GM12865 (cell line): ENCODE measurements at regions not wholly inside any gene's neighbourhood (a gene's known extent, or its start where the extent isn't known, plus 50 kb on each side); places are given as distances from the start of the nearest gene placed in this dataset.

Experiments used
- DNase-seq: peaks from one replicate; pipeline ENCODE4 v3.0.0; 2010; ENCODE audit warnings: low read depth
- H3K4me3 ChIP-seq: 2 replicates; pipeline ENCODE4 v1.5.1; 2011; ENCODE audit warnings: mild to moderate bottlenecking, low read depth, low read length, control low read depth
- TF ChIP-seq, protein P1 (sequence below): IDR thresholded peaks from 2 replicates; pipeline ENCODE4 v1.5.1; 2011; ENCODE audit warnings: low read length, control low read depth, low read depth, inconsistent platforms; ENCODE audit not compliant: insufficient read depth; ENCODE audit errors: missing control alignments

DNA sequence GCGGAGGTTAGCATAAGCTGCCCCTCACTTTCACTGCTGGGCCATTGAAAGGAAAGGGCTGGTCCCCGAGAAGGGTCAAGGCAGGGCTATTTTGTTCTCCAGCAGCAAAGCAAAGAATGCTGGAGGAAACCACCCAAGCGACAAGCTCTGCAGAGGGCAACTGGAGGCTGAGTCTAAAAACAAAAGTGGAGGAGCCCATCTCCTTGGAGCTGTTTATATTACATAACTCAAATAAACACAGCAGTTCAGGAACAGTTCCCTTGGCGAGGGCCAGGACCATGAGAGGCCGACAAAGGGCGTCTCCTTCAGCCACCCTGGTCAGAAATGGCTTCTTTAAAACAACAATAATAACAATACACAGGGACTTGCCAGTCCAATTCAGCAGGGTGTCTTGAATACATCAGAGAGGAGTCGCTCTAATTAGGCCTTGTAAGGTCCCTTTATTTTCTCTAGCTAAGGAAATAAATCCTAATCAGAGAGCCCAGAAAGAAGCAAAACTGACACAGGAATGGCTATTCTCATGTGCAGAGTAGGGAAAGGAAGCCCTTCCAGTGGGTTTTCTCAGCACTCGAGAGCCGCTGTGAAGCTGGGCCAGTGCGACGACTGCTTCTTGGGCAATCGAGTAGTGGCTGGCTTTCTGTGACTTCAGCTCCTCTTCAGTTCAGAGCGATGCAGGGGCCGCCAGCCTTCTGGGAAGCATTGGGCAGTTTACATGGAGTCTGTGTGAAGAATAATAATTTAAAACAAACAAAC is 57.0 kb upstream of the TARBP1 start:
- DNase-seq, result no peak
- no peak overlapping the region for H3K4me3 ChIP-seq
- TF ChIP-seq, protein P1, sequence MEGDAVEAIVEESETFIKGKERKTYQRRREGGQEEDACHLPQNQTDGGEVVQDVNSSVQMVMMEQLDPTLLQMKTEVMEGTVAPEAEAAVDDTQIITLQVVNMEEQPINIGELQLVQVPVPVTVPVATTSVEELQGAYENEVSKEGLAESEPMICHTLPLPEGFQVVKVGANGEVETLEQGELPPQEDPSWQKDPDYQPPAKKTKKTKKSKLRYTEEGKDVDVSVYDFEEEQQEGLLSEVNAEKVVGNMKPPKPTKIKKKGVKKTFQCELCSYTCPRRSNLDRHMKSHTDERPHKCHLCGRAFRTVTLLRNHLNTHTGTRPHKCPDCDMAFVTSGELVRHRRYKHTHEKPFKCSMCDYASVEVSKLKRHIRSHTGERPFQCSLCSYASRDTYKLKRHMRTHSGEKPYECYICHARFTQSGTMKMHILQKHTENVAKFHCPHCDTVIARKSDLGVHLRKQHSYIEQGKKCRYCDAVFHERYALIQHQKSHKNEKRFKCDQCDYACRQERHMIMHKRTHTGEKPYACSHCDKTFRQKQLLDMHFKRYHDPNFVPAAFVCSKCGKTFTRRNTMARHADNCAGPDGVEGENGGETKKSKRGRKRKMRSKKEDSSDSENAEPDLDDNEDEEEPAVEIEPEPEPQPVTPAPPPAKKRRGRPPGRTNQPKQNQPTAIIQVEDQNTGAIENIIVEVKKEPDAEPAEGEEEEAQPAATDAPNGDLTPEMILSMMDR, result no peak

DNA sequence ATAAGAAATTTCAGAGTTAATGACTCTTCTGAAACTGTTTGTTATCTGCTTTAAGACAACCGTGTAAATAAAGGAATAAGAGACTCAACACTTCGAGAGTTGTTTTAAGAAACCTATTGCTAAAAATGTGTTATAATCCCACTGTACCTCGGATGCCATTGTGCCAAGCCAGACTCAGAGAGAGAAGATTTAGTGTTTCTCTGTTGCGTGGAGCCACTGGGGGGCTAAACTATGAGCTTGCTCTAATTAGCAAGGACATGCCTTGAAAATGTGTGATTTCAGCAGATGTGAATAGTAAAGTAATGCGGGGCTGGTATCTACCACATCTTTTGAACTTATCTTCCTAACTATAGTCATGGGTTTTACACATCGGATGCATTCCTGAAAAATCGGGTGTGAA is 56.2 kb upstream of the TARBP1 start:
- no peak for DNase-seq
- no peak overlapping the region for H3K4me3 ChIP-seq
- TF ChIP-seq, protein P1, result no peak

DNA sequence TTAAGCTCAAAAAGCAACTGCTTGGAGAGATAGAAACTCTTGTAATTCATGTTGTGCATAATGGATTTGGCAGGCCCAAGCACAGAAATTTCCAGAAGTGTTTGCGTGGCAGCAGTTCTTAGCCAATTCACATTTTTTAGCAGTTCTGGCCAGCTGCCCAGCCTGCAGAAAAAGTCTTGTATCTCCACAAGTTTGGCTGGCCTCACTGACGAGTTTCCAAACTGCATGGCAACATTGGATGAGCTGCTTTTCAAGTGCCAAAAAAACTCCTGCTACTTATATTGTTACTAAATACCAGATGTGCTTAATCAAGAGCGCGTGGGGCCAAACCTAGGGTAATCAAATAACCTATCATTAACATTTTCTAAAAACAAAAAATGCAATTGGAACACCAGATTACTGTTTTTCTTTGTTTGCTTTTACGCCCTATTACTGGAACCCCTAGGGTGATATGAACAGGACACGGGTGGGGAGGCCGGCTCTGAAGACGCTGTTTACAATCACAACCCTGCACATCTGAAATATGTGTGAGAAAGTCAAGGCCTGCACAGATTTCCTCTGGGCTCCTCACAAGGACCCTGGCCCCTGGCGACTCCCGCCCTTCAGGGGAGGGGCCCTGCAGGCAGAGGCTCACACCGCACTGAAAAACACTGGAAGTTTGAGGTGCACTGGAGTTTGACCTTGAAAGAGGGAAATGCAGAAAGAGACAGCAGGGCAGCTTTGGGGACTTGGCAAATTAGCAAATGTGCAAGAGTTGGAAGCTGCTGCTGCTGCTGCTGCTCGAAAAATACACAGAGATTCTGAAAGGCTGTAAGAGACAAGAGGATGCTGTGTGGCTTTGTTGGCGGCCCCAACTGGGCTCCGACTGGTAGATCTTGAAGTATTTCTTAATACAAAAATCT is 55.2 kb upstream of the TARBP1 start:
- H3K4me3 ChIP-seq, result no peak overlapping the region
- TF ChIP-seq, protein P1, result no peak
- no peak for DNase-seq

DNA sequence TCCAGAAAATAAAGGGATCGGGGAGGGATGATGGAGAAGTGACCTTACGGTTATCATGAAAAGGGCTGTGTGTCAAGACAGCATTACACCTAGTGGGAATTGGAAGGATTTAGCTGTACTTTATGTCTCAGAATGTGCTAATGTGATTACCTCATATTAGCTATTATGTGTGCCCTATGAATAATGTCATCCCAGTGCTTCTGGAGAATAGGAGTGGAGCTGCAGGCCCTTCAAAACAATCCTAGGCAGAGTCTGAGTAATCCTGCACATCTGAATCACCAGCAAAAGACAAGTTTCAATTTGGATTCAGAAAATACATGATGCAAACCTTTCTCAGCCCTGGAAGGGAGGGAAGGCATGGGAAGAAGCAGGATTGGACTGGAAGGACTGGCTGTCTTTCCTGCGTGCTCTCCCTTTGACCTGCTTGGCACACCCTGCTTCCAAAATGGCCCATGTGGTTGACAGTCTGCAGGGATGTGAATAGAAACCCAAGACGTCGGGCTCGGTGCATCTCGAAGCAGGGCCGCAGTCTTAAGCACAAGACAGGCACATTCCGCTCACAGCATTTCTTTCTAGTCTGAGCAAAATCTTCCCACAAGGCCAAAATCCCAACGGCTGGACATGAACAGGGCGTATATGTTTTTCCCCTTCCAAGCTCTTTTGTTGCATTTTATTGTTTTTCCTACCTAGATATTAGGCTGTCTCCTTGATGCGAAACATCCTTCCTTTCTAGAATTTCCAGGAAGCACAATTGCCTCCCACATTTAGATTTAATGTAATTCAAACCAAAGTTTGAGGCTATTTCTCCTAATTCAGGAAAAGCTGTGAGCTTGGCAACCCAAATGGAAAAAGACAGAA is 54.3 kb upstream of the TARBP1 start:
- TF ChIP-seq, protein P1, result no peak
- H3K4me3 ChIP-seq, result no peak overlapping the region
- DNase-seq, result no peak

DNA sequence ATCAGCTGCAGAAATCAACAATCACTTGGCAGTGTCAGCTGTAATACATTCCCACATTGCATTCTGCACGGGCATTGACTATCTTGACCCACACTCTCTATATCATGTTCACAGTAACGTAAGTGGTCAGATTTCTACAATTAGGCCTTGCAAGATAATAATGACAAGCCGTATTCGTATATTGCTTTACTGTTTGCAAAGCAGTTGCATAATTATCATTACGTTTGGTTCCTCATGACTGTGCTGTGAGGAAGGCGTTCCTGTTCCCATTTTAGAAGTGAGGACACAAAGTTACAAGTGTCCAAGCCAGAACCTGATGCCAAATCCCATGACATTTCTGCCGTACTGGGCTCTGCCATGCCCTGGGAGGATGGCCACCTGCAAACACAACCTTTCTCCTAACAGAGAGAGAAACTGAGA is 53.5 kb upstream of the TARBP1 start:
- TF ChIP-seq, protein P1, result no peak
- H3K4me3 ChIP-seq, result no peak overlapping the region
- DNase-seq, result no peak

DNA sequence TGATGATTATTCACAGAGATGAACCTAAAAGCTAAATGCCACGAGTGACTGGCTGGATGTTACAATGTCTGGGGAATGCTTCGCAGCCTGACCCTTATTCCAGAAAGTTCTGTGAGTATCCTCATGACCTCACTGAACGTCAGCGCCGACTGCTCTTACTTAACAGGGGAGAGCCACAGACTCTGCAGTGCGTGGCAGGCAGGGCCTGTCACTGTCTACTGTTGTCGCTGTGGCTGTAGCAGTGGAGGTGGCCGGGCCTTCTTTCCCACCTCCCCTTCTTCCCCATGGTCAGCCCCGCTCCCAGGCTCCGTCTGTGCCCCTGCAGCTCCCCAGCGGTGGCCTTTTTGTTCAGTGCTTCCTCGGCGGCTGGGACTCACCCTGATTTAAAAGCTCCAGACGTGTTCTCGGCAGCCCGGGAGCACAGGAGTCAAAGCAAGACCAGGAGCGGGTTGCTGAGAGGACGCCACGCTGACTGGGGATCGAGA is 52.2 kb upstream of the TARBP1 start:
- no peak overlapping the region for H3K4me3 ChIP-seq
- TF ChIP-seq, protein P1, result no peak
- DNase-seq, result no peak
